H1 (cell line): ENCODE measurements at regions not wholly inside any gene's neighbourhood (a gene's known extent, or its start where the extent isn't known, plus 50 kb on each side); places are given as distances from the start of the nearest gene placed in this dataset.

ENCODE experiments used
- CTCF ChIA-PET: fragments of 300-600 bp; sonication (Branson Sonifier 250); formaldehyde crosslinking; loops from one replicate; lab custom pipeline; 2021; ENCODE audit not compliant: partially characterized antibody; lab: Charles Lee
- POLR2A ChIA-PET: fragments of 300-600 bp; sonication (Branson Sonifier 250); formaldehyde crosslinking; loops from one replicate; lab custom pipeline; 2021; ENCODE audit warnings: inconsistent platforms; ENCODE audit not compliant: partially characterized antibody; lab: Charles Lee
- DNase-seq, 2 experiments: peaks; one replicate each; pipeline versions ENCODE4 v3.0.0 to v3.0.0-alpha.2; 2010 to 2022; ENCODE audit warnings: low spot score in 2 of 2, low read depth in 1 of 2, mixed read lengths in 1 of 2
- FAIRE-seq: peaks from 2 replicates; lab custom pipeline; 2011; peaks lifted over from hg19 to GRCh38; lab: Jason Lieb, UNC
- H2AFZ ChIP-seq: 2 replicates; pipeline ENCODE4 v1.8.1; 2012; ENCODE audit warnings: low read length, inconsistent platforms
- H2AK5ac ChIP-seq: 2 replicates; pipeline ENCODE4 v1.6.1; 2013; ENCODE audit warnings: low read depth, low read length
- H2BK120ac ChIP-seq: replicated peaks from 2 replicates; pipeline ENCODE3; 2013; ENCODE audit warnings: low read depth, low read length, inconsistent platforms
- H2BK12ac ChIP-seq: 2 replicates; pipeline ENCODE4 v1.6.1; 2013; ENCODE audit warnings: low read depth, low read length
- H2BK15ac ChIP-seq: 2 replicates; pipeline ENCODE4 v1.6.1; 2013; ENCODE audit warnings: low read length
- H2BK20ac ChIP-seq: 2 replicates; pipeline ENCODE4 v1.6.1; 2013; ENCODE audit warnings: low read length
- H2BK5ac ChIP-seq: 2 replicates; pipeline ENCODE4 v1.6.1; 2013; ENCODE audit warnings: low read depth, low read length
- H3K14ac ChIP-seq: 2 replicates; pipeline ENCODE4 v1.6.1; 2013; ENCODE audit warnings: inconsistent platforms; ENCODE audit not compliant: insufficient read length
- H3K18ac ChIP-seq: 2 replicates; pipeline ENCODE4 v1.6.1; 2013; ENCODE audit warnings: low read length; ENCODE audit errors: extremely low read depth
- H3K23ac ChIP-seq: 2 replicates; pipeline ENCODE4 v1.6.1; 2013; ENCODE audit warnings: inconsistent platforms; ENCODE audit not compliant: insufficient read length
- H3K23me2 ChIP-seq: 2 replicates; pipeline ENCODE4 v1.6.1; 2013; ENCODE audit warnings: low read depth, low read length
- H3K27ac ChIP-seq: 2 replicates; pipeline ENCODE4 v1.6.1; 2011; ENCODE audit warnings: low read depth, low read length, inconsistent platforms
- H3K27me3 ChIP-seq, 4 experiments: replicated peaks in 1 of 4; 1 replicate in 1 of 4; 2 replicates in 3 of 4; pipeline versions ENCODE4 v1.6.1 to v1.8.1; 2011 to 2013; ENCODE audit warnings: low read length in 3 of 4, mild to moderate bottlenecking in 3 of 4, inconsistent platforms in 2 of 4, mixed read lengths in 2 of 4, moderate library complexity in 1 of 4; ENCODE audit not compliant: control insufficient read depth in 3 of 4, insufficient read depth in 3 of 4; ENCODE audit errors: extremely low read depth in 1 of 4
- H3K36me3 ChIP-seq, 4 experiments: 2 replicates each; pipeline versions ENCODE4 v1.6.1 to v1.8.1; 2011 to 2013; ENCODE audit warnings: mild to moderate bottlenecking in 4 of 4, low read length in 3 of 4, moderate library complexity in 2 of 4, control low read depth in 1 of 4, inconsistent platforms in 1 of 4; ENCODE audit not compliant: insufficient read depth in 4 of 4, control insufficient read depth in 2 of 4
- H3K4ac ChIP-seq: replicated peaks from 2 replicates; pipeline ENCODE3; 2013; ENCODE audit warnings: low read length, low read depth, mixed read lengths, inconsistent platforms; ENCODE audit not compliant: insufficient read length
- H3K4me1 ChIP-seq, 4 experiments: replicated peaks in 1 of 4; 1 replicate in 1 of 4; 2 replicates in 3 of 4; pipeline versions ENCODE4 v1.6.1 to v1.8.1; 2011 to 2013; ENCODE audit warnings: low read length in 3 of 4, inconsistent platforms in 2 of 4, mixed read lengths in 1 of 4; ENCODE audit not compliant: insufficient read depth in 4 of 4, control insufficient read depth in 3 of 4
- H3K4me2 ChIP-seq, 2 experiments: 2 replicates each; pipeline versions ENCODE4 v1.6.1 to v1.8.1; 2011 to 2013; ENCODE audit warnings: low read depth in 2 of 2, low read length in 2 of 2, control low read depth in 1 of 2, inconsistent platforms in 1 of 2, mild to moderate bottlenecking in 1 of 2; ENCODE audit not compliant: insufficient read depth in 1 of 2
- H3K4me3 ChIP-seq, 4 experiments: fragments of 200-600, 300-600 bp in 1 of 4; sonication (generic), shearing (Covaris generic), sonication (Bioruptor Twin) in 1 of 4; 2 replicates each; pipeline versions ENCODE4 v1.5.1 to v1.8.1; 2011 to 2016; ENCODE audit warnings: low read length in 4 of 4, low read depth in 3 of 4, control low read depth in 2 of 4, inconsistent platforms in 2 of 4, mild to moderate bottlenecking in 2 of 4, mixed read lengths in 1 of 4, moderate library complexity in 1 of 4; ENCODE audit not compliant: insufficient read depth in 2 of 4; ENCODE audit errors: extremely low read depth in 1 of 4
- H3K56ac ChIP-seq: replicated peaks from 2 replicates; pipeline ENCODE3; 2013; ENCODE audit warnings: low read depth, mild to moderate bottlenecking, mixed read lengths, low read length, inconsistent platforms; ENCODE audit not compliant: insufficient read length
- H3K79me1 ChIP-seq: 2 replicates; pipeline ENCODE4 v1.6.1; 2013; ENCODE audit warnings: low read depth, low read length, control low read depth
- H3K79me2 ChIP-seq, 2 experiments: 2 replicates each; pipeline versions ENCODE4 v1.6.1 to v1.8.1; 2012 to 2013; ENCODE audit warnings: low read length in 2 of 2, mild to moderate bottlenecking in 2 of 2, inconsistent platforms in 1 of 2; ENCODE audit not compliant: insufficient read depth in 2 of 2, control insufficient read depth in 1 of 2
- H3K9ac ChIP-seq, 4 experiments: replicated peaks in 1 of 4; 1 replicate in 1 of 4; 2 replicates in 3 of 4; pipeline versions ENCODE4 v1.6.1 to v1.8.1; 2011 to 2013; ENCODE audit warnings: low read depth in 3 of 4, low read length in 3 of 4, control low read depth in 2 of 4, mild to moderate bottlenecking in 2 of 4, moderate library complexity in 2 of 4, inconsistent platforms in 1 of 4; ENCODE audit errors: extremely low read depth in 1 of 4
- H3K9me3 ChIP-seq, 2 experiments: 2 replicates each; pipeline versions ENCODE4 v1.6.1 to v1.8.1; 2012 to 2013; ENCODE audit warnings: mild to moderate bottlenecking in 2 of 2, moderate library complexity in 2 of 2, control low read depth in 1 of 2, inconsistent platforms in 1 of 2, low read depth in 1 of 2, low read length in 1 of 2, mixed read lengths in 1 of 2; ENCODE audit not compliant: insufficient read depth in 2 of 2
- H4K20me1 ChIP-seq, 2 experiments: replicated peaks in 1 of 2; 2 replicates each; pipeline versions ENCODE3 to v1.8.1; 2011 to 2013; ENCODE audit warnings: inconsistent platforms in 2 of 2, low read length in 2 of 2, mild to moderate bottlenecking in 1 of 2; ENCODE audit not compliant: insufficient read depth in 2 of 2, control insufficient read depth in 1 of 2
- H4K5ac ChIP-seq: 2 replicates; pipeline ENCODE4 v1.6.1; 2013; ENCODE audit warnings: low read length, low read depth, mixed read lengths, inconsistent platforms; ENCODE audit not compliant: insufficient read length
- H4K8ac ChIP-seq: 2 replicates; pipeline ENCODE4 v1.8.0; 2013; ENCODE audit warnings: mild to moderate bottlenecking, moderate library complexity, low read length, inconsistent platforms; ENCODE audit not compliant: insufficient read depth; ENCODE audit errors: extremely low read depth
- H4K91ac ChIP-seq: replicated peaks from 2 replicates; pipeline ENCODE3; 2013; ENCODE audit warnings: low read length, mixed read lengths, inconsistent platforms; ENCODE audit not compliant: insufficient read length
- ASH2L ChIP-seq: fragments of 200-600, 300-600 bp; sonication (generic); IDR thresholded peaks from one replicate; pipeline ENCODE4 v1.7.1; 2017; ENCODE audit warnings: low read length
- BACH1 ChIP-seq: IDR thresholded peaks from 2 replicates; pipeline ENCODE4 v1.6.1; 2012; ENCODE audit warnings: low read length, improper control_type of control experiment
- BCL11A ChIP-seq, 2 experiments: IDR thresholded peaks; one replicate each; pipeline ENCODE4 v1.6.1; 2011; ENCODE audit warnings: low read depth in 2 of 2, low read length in 2 of 2, mild to moderate bottlenecking in 2 of 2
- CBX8 ChIP-seq: fragments of 300-800, 300-1000 bp; sonication (generic); IDR thresholded peaks from 2 replicates; pipeline ENCODE4 v1.7.1; 2016; ENCODE audit warnings: low read depth, low read length, borderline replicate concordance
- KDM1A ChIP-seq: fragments of 200-600, 300-600 bp; sonication (generic); IDR thresholded peaks from 2 replicates; pipeline ENCODE4 v1.7.1; 2016; ENCODE audit warnings: mild to moderate bottlenecking, low read length, borderline replicate concordance
- KDM5A ChIP-seq: fragments of 200-600 bp; IDR thresholded peaks from 2 replicates; pipeline ENCODE4 v1.7.1; 2012; ENCODE audit warnings: mild to moderate bottlenecking, low read length, inconsistent platforms, mixed read lengths
- MAFK ChIP-seq: IDR thresholded peaks from 2 replicates; pipeline ENCODE4 v1.6.1; 2012; ENCODE audit warnings: low read depth, mild to moderate bottlenecking, improper control_type of control experiment, low read length
- PHF8 ChIP-seq: fragments of 200-600 bp; sonication (generic); conservative IDR thresholded peaks from 2 replicates; pipeline ENCODE4 v1.7.1; 2012; ENCODE audit warnings: low read depth, mild to moderate bottlenecking, inconsistent platforms, low read length, moderate library complexity
- POU5F1 ChIP-seq: IDR thresholded peaks from 2 replicates; pipeline ENCODE4 v1.6.1; 2011; ENCODE audit warnings: low read depth, mild to moderate bottlenecking, low read length, moderate library complexity
- RFX5 ChIP-seq: IDR thresholded peaks from 2 replicates; pipeline ENCODE4 v1.6.1; 2011; ENCODE audit warnings: low read depth, low read length, improper control_type of control experiment, borderline replicate concordance
- RNF2 ChIP-seq: fragments of 200-900, 300-1000 bp; sonication (generic); IDR thresholded peaks from 2 replicates; pipeline ENCODE4 v1.7.1; 2016; ENCODE audit warnings: borderline replicate concordance, low read depth, mild to moderate bottlenecking, antibody characterized with exemption, low read length; ENCODE audit not compliant: poor library complexity, severe bottlenecking; ENCODE audit errors: missing control alignments
- SP1 ChIP-seq: IDR thresholded peaks from 2 replicates; pipeline ENCODE4 v1.6.1; 2011; ENCODE audit warnings: low read depth, low read length
- ZNF274 ChIP-seq: IDR thresholded peaks from 2 replicates; pipeline ENCODE4 v1.7.0; 2012; ENCODE audit warnings: low read length, borderline replicate concordance; ENCODE audit errors: extremely low read depth
- WGBS, 2 experiments: shearing (Covaris generic) in 1 of 2; methylation state at CpG; one replicate each; pipeline versions ENCODE4 v1.1.6 to v1.1.7; 2013 to 2015; ENCODE audit warnings: low lambda C conversion rate in 2 of 2, mixed read lengths in 2 of 2, inconsistent platforms in 1 of 2, low coverage in 1 of 2, missing lambda C conversion rate in 1 of 2; ENCODE audit not compliant: insufficient replicate concordance in 2 of 2, insufficient coverage in 1 of 2, insufficient read length in 1 of 2; ENCODE audit errors: extremely low coverage in 1 of 2, missing lambda C conversion rate in 1 of 2; 5-methylcytosine and 5-hydroxymethylcytosine counted together

DNA sequence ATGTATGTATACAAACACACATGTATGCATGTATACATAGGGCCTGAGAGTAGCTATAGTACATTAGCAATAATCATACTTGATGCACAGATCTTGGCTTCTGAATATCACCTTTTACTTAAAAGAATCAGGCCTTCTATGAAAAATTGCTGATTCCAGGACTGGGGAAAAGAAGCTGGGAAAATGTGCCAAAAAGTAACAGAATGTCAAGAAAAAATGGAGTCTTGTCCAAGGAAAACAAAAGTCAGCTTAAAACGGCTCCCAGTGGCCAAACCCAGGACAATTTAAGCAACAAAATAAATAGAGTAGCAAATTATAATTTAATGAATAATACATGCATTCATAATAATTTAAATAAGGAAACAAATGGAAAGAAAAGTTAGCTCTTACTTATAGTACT lies 2104.9 kb downstream of the PCDH9 start:
- FAIRE-seq (no peak), DNase-seq (no peak)
- H4K91ac ChIP-seq = no peak overlapping the region
- H3K79me1 ChIP-seq = no peaks in the 10 kb centered on the region
- no peak for TF ChIP-seq RNF2
- no peak for TF ChIP-seq RFX5
- no peak for TF ChIP-seq CBX8
- TF ChIP-seq PHF8 = no peak
- no peak for TF ChIP-seq BACH1
- TF ChIP-seq POU5F1 = no peak
- no peak for TF ChIP-seq MAFK
- TF ChIP-seq ZNF274 = no peak
- no peak for TF ChIP-seq BCL11A (IDR thresholded peaks at IDR 0.05; ENCODE audit: low read depth in 2 of 2, low read length in 2 of 2)
- TF ChIP-seq KDM1A = no peak
- no peak for TF ChIP-seq ASH2L
- TF ChIP-seq SP1 = no peak
- TF ChIP-seq KDM5A = no peak
- H3K4me1 ChIP-seq = no peaks in the 10 kb centered on the region
- H3K4me3 ChIP-seq = no peak overlapping the region
- H4K20me1 ChIP-seq = no peaks in the 10 kb centered on the region
- no peaks in the 10 kb centered on the region for H3K23me2 ChIP-seq
- no peak overlapping the region for H2BK12ac ChIP-seq
- H3K79me2 ChIP-seq = no peaks in the 10 kb centered on the region
- H2BK20ac ChIP-seq = no peak overlapping the region
- no peak overlapping the region for H3K56ac ChIP-seq
- no peak overlapping the region for H3K27ac ChIP-seq
- no peak overlapping the region for H2BK5ac ChIP-seq
- H3K36me3 ChIP-seq = no peaks in the 10 kb centered on the region
- H3K18ac ChIP-seq = no peak overlapping the region
- H3K9ac ChIP-seq = no peak overlapping the region
- H2AFZ ChIP-seq = no peak overlapping the region
- H3K27me3 ChIP-seq = no peaks in the 10 kb centered on the region
- H2AK5ac ChIP-seq = no peak overlapping the region
- no peak overlapping the region for H3K23ac ChIP-seq
- H3K4ac ChIP-seq = no peak overlapping the region
- WGBS, 2 experiments = 90% methylated on average over 1 of the region's 1 CpG; no CpG with 5 or more reads in 1 of the 2 experiments
- H4K8ac ChIP-seq = no peak overlapping the region
- no peak overlapping the region for H2BK120ac ChIP-seq
- H4K5ac ChIP-seq = no peak overlapping the region
- H3K4me2 ChIP-seq = no peak overlapping the region
- no peaks in the 10 kb centered on the region for H3K9me3 ChIP-seq
- CTCF ChIA-PET = no interaction called here
- H2BK15ac ChIP-seq = no peak overlapping the region
- POLR2A ChIA-PET = no interaction called here
- no peak overlapping the region for H3K14ac ChIP-seq
